ENCODE measurements at regions not wholly inside any gene's neighbourhood (a gene's known extent, or its start where the extent isn't known, plus 50 kb on each side); places are given as distances from the start of the nearest gene placed in this dataset.

- no peak for TF ChIP-seq POLR2A (IDR thresholded peaks at IDR 0.05)
- no peak for TF ChIP-seq CTCF (IDR thresholded peaks at IDR 0.05)
Observed at GRCh38 chr18:39972521-39972920, 1982.5 kb upstream of the PIK3C3 start.

Data from ovary (tissue), 3 donors.